HL-60 (cell line): ENCODE measurements at regions not wholly inside any gene's neighbourhood (a gene's known extent, or its start where the extent isn't known, plus 50 kb on each side); places are given as distances from the start of the nearest gene placed in this dataset.

ENCODE experiments used
- POLR2AphosphoS5 ChIP-seq: IDR thresholded peaks from 2 replicates; pipeline ENCODE4 v1.6.1; 2012; ENCODE audit warnings: low read depth
- TF ChIP-seq, protein P1 (sequence below): IDR thresholded peaks from one replicate; pipeline ENCODE4 v1.5.1; 2011; ENCODE audit warnings: low read length, control low read depth, inconsistent platforms; ENCODE audit not compliant: insufficient read depth

DNA sequence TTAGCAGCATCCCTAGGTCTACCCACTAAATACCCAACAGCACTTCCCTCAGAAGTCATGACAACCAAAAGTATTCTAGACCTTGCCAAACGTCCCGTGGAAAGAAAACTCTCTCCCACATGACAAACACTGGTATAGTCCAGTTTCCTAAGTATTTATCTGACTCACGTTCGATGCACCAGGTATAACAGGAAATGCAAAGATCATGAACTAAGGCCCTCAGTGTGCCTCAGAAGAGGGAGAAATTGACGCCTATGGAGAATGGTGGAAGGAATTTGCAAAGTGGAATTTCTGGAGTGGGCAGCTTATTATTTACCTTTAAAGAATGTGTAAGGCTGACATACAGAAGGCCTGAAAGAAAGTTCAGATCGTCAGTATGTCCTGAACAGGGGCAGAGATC is 523.6 kb upstream of the DAB1 start:
- no peak for TF ChIP-seq POLR2AphosphoS5
- TF ChIP-seq, protein P1, sequence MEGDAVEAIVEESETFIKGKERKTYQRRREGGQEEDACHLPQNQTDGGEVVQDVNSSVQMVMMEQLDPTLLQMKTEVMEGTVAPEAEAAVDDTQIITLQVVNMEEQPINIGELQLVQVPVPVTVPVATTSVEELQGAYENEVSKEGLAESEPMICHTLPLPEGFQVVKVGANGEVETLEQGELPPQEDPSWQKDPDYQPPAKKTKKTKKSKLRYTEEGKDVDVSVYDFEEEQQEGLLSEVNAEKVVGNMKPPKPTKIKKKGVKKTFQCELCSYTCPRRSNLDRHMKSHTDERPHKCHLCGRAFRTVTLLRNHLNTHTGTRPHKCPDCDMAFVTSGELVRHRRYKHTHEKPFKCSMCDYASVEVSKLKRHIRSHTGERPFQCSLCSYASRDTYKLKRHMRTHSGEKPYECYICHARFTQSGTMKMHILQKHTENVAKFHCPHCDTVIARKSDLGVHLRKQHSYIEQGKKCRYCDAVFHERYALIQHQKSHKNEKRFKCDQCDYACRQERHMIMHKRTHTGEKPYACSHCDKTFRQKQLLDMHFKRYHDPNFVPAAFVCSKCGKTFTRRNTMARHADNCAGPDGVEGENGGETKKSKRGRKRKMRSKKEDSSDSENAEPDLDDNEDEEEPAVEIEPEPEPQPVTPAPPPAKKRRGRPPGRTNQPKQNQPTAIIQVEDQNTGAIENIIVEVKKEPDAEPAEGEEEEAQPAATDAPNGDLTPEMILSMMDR = no peak
